DND-41 (cell line): ENCODE measurements at regions not wholly inside any gene's neighbourhood (a gene's known extent, or its start where the extent isn't known, plus 50 kb on each side); places are given as distances from the start of the nearest gene placed in this dataset.

Experiments
- ATAC-seq: fragments of 200-7000 bp; cut with Tn5 transposase; 3 replicates; pipeline ENCODE4 v1.9.1; 2021; ENCODE audit warnings: low read depth; ENCODE audit not compliant: insufficient read depth
- DNase-seq: peaks from one replicate; pipeline ENCODE4 v3.0.0-alpha.2; 2020
- H2AFZ ChIP-seq: 2 replicates; pipeline ENCODE4 v1.6.0; 2012; ENCODE audit warnings: low read depth, low read length
- H3K27ac ChIP-seq: 2 replicates; pipeline ENCODE4 v1.5.1; 2012; ENCODE audit warnings: low read length, inconsistent platforms
- H3K27me3 ChIP-seq: fragments of 200-600 bp; sonication (generic); 2 replicates; pipeline ENCODE4 v1.6.0; 2012; ENCODE audit warnings: low read length, mild to moderate bottlenecking, inconsistent platforms; ENCODE audit not compliant: insufficient read depth, poor library complexity
- H3K36me3 ChIP-seq: 2 replicates; pipeline ENCODE4 v1.5.1; 2012; ENCODE audit warnings: low read length, inconsistent platforms; ENCODE audit not compliant: insufficient read depth
- H3K4me1 ChIP-seq: 2 replicates; pipeline ENCODE4 v1.5.1; 2012; ENCODE audit warnings: mild to moderate bottlenecking, low read length; ENCODE audit not compliant: insufficient read depth
- H3K4me2 ChIP-seq: 2 replicates; pipeline ENCODE4 v1.6.0; 2012; ENCODE audit warnings: mild to moderate bottlenecking, moderate library complexity, low read length, inconsistent platforms; ENCODE audit not compliant: insufficient read depth
- H3K4me3 ChIP-seq, 2 experiments: fragments of 200-600 bp in 1 of 2; shearing (Covaris generic) in 1 of 2; 2 replicates each; pipeline ENCODE4 v1.5.1; 2012 to 2016; ENCODE audit warnings: inconsistent platforms in 2 of 2, low read length in 2 of 2, mild to moderate bottlenecking in 2 of 2, low read depth in 1 of 2, moderate library complexity in 1 of 2
- H3K79me2 ChIP-seq: 2 replicates; pipeline ENCODE4 v1.6.0; 2012; ENCODE audit warnings: low read length, inconsistent platforms; ENCODE audit not compliant: insufficient read depth
- H3K9ac ChIP-seq: 2 replicates; pipeline ENCODE4 v1.6.0; 2012; ENCODE audit warnings: low read depth, mild to moderate bottlenecking, inconsistent platforms, low read length, moderate library complexity
- H3K9me3 ChIP-seq: 2 replicates; pipeline ENCODE4 v1.5.1; 2012; ENCODE audit warnings: low read length, moderate library complexity, mild to moderate bottlenecking, inconsistent platforms; ENCODE audit not compliant: insufficient read depth, severe bottlenecking
- H4K20me1 ChIP-seq: 2 replicates; pipeline ENCODE4 v1.6.0; 2012; ENCODE audit warnings: low read length; ENCODE audit not compliant: insufficient read depth
- EZH2 ChIP-seq: IDR thresholded peaks from 3 replicates; pipeline ENCODE4 v1.6.1; 2012; ENCODE audit warnings: borderline replicate concordance, low read depth, mild to moderate bottlenecking, moderate library complexity, low read length, inconsistent platforms; ENCODE audit not compliant: severe bottlenecking
- TF ChIP-seq, protein P1 (sequence below): IDR thresholded peaks from 2 replicates; pipeline ENCODE4 v1.5.1; 2012; ENCODE audit warnings: borderline replicate concordance, low read length, moderate library complexity, mild to moderate bottlenecking; ENCODE audit not compliant: poor library complexity, severe bottlenecking; ENCODE audit errors: extremely low read depth

GRCh38 chr2:221161186-221161585, 410.9 kb downstream of the EPHA4 start:
- no peak overlapping the region for H3K4me2 ChIP-seq
- no peak overlapping the region for H3K27ac ChIP-seq
- ATAC-seq (no peak), DNase-seq (no peak)
- no peaks in the 10 kb centered on the region for H4K20me1 ChIP-seq
- no peaks in the 10 kb centered on the region for H3K79me2 ChIP-seq
- no peak overlapping the region for H3K9ac ChIP-seq
- no peaks in the 10 kb centered on the region for H3K27me3 ChIP-seq
- H3K36me3 ChIP-seq: no peaks in the 10 kb centered on the region
- H3K9me3 ChIP-seq: no peaks in the 10 kb centered on the region
- no peaks in the 10 kb centered on the region for H3K4me1 ChIP-seq
- H2AFZ ChIP-seq: no peak overlapping the region
- no peak for TF ChIP-seq EZH2
- no peak overlapping the region for H3K4me3 ChIP-seq

GRCh38 chr2:221166292-221166691, 405.8 kb downstream of the EPHA4 start:
- Histone ChIP-seq H3K27me3 (no peaks in the 10 kb centered on the region), H3K4me3 (no peak overlapping the region), H3K36me3 (no peaks in the 10 kb centered on the region), H3K27ac (no peak overlapping the region), H2AFZ (no peak overlapping the region), H3K4me2 (no peak overlapping the region), H3K79me2 (no peaks in the 10 kb centered on the region), H3K4me1 (no peaks in the 10 kb centered on the region), H3K9ac (no peak overlapping the region), H3K9me3 (no peaks in the 10 kb centered on the region), H4K20me1 (no peaks in the 10 kb centered on the region)
- ATAC-seq: no peak
- TF ChIP-seq, protein P1, sequence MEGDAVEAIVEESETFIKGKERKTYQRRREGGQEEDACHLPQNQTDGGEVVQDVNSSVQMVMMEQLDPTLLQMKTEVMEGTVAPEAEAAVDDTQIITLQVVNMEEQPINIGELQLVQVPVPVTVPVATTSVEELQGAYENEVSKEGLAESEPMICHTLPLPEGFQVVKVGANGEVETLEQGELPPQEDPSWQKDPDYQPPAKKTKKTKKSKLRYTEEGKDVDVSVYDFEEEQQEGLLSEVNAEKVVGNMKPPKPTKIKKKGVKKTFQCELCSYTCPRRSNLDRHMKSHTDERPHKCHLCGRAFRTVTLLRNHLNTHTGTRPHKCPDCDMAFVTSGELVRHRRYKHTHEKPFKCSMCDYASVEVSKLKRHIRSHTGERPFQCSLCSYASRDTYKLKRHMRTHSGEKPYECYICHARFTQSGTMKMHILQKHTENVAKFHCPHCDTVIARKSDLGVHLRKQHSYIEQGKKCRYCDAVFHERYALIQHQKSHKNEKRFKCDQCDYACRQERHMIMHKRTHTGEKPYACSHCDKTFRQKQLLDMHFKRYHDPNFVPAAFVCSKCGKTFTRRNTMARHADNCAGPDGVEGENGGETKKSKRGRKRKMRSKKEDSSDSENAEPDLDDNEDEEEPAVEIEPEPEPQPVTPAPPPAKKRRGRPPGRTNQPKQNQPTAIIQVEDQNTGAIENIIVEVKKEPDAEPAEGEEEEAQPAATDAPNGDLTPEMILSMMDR: no peak
- TF ChIP-seq EZH2: no peak
- DNase-seq: no peak

DNA sequence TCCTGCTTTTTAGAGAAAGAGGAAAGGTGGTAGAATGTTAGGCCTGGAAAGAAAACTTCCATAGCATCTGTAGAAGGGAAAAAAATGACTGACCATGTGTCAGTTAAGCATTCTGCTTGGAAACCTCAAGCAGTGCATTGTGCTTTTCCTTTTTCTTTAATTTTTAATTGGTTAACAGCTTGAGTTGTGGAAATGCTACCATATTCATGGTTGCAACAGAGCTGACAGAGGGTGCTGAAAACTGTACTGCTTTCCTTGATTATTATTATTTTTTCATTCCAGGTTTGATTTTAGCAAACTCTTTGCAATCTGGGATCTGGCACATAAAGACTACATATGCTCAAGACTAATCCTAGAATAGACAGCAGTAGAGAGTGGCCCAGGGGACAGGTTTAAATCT, 404.5 kb downstream of the EPHA4 start:
- H3K4me1 ChIP-seq: no peaks in the 10 kb centered on the region

DNA sequence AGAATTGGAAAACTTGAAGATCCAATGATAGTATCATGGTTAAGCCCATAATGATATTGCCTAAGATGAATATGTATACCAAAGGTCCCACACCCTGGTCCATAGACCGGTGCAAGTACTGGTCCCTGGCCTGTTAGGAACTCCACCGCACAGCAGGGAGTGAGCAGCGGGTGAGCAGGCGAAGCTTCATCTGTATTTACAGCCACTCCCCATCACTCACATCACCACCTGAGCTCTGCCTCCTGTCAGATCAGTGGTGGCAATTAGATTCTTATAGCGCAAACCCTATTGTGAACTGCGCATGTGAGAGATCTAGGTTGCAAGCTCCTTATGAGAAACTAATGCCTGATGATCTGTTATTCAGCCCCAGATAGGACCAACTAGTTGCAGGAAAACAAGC, 402.4 kb downstream of the EPHA4 start:
- H3K9me3 ChIP-seq: no peaks in the 10 kb centered on the region
- ATAC-seq (no peak), DNase-seq (no peak)
- no peaks in the 10 kb centered on the region for H3K79me2 ChIP-seq
- H3K27me3 ChIP-seq: no peaks in the 10 kb centered on the region
- H3K9ac ChIP-seq: no peak overlapping the region
- H3K36me3 ChIP-seq: no peaks in the 10 kb centered on the region
- no peak overlapping the region for H3K4me2 ChIP-seq
- no peak overlapping the region for H3K4me3 ChIP-seq
- H3K4me1 ChIP-seq: no peaks in the 10 kb centered on the region
- TF ChIP-seq, protein P1: no peak
- H4K20me1 ChIP-seq: no peaks in the 10 kb centered on the region
- no peak overlapping the region for H2AFZ ChIP-seq
- H3K27ac ChIP-seq: no peak overlapping the region

More for the DNA sequence above, 404.5 kb downstream of the EPHA4 start:
- no peaks in the 10 kb centered on the region for H3K79me2 ChIP-seq
- H3K27ac ChIP-seq: no peak overlapping the region
- no peak overlapping the region for H2AFZ ChIP-seq
- H3K36me3 ChIP-seq: no peaks in the 10 kb centered on the region
- H3K9me3 ChIP-seq: no peaks in the 10 kb centered on the region
- no peak for DNase-seq
- ATAC-seq: no peak
- no peak overlapping the region for H3K4me3 ChIP-seq
- H3K4me2 ChIP-seq: no peak overlapping the region
- H4K20me1 ChIP-seq: no peaks in the 10 kb centered on the region
- no peak overlapping the region for H3K9ac ChIP-seq
- H3K27me3 ChIP-seq: no peaks in the 10 kb centered on the region
- TF ChIP-seq, protein P1: no peak
- no peak for TF ChIP-seq EZH2
